Upper lobe of right lung (tissue), 1 donor: ENCODE measurements at regions not wholly inside any gene's neighbourhood (a gene's known extent, or its start where the extent isn't known, plus 50 kb on each side); places are given as distances from the start of the nearest gene placed in this dataset.

Experiments
- ATAC-seq: fragments of 200-7000 bp; cut with Tn5 transposase; one replicate; pipeline ENCODE4 v1.9.1; 2020; ENCODE audit warnings: mild to moderate bottlenecking, moderate library complexity
- DNase-seq: peaks from one replicate; pipeline ENCODE4 v3.0.0-alpha.2; 2020
- H3K27ac ChIP-seq: fragments of 200-600 bp; one replicate; pipeline ENCODE4 v1.8.0; 2022
- H3K27me3 ChIP-seq: fragments of 200-600 bp; one replicate; pipeline ENCODE4 v1.8.0; 2022; ENCODE audit warnings: mild to moderate bottlenecking
- H3K36me3 ChIP-seq: fragments of 200-600 bp; one replicate; pipeline ENCODE4 v1.8.0; 2022
- H3K4me1 ChIP-seq: fragments of 200-600 bp; one replicate; pipeline ENCODE4 v1.8.0; 2022
- H3K4me3 ChIP-seq: fragments of 200-600 bp; one replicate; pipeline ENCODE4 v1.8.0; 2022; ENCODE audit warnings: mild to moderate bottlenecking
- H3K9me3 ChIP-seq: fragments of 200-600 bp; one replicate; pipeline ENCODE4 v1.8.0; 2022
- CTCF ChIP-seq: fragments of 200-600 bp; IDR thresholded peaks from one replicate; pipeline ENCODE4 v1.8.0; 2022; ENCODE audit warnings: antibody characterized with exemption
- intact Hi-C: fragments of 100-400 bp; cut with DNase I; formaldehyde crosslinking; loops from one replicate; pipeline ENCODE4 v1.11.0; 2022
- donor health status: DM: no; HTN: yes; CAD: no; lungs with severe emphysema.

DNA sequence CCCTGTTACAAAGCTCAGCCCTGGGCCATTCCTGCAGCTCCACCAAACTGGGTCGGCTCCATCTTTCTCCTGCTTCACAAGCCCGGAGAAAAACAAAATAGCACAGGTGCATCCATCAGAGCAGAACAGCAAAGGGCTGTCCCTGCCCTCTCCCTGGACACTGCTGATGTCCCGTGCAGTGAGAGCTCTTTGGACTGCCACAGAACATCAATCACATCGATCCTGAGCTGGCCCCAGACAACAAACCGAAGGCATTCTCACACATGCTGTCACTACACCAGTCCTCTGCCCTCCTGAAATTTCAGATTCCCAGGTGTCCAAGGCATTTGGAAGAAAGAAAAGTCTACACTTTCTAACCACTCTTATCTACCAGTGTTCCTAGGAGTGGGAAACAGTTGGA is 427.1 kb upstream of the ZMIZ1 start:
- Histone ChIP-seq H3K27ac (no peak overlapping the region), H3K4me1 (peaks cover 4% of the 10 kb centered on the region), H3K9me3 (no peaks in the 10 kb centered on the region), H3K36me3 (no peaks in the 10 kb centered on the region), H3K4me3 (no peak overlapping the region), H3K27me3 (no peaks in the 10 kb centered on the region)
- no peak for TF ChIP-seq CTCF
- DNase-seq (no peak), ATAC-seq (no peak)
- intact Hi-C loops = no loop called here

- no peak overlapping the region for H3K4me3 ChIP-seq
- DNase-seq (no peak), ATAC-seq (no peak)
- no peaks in the 10 kb centered on the region for H3K27me3 ChIP-seq
- TF ChIP-seq CTCF = no peak
- H3K36me3 ChIP-seq = no peaks in the 10 kb centered on the region
- no peak overlapping the region for H3K27ac ChIP-seq
- peaks cover 4% of the 10 kb centered on the region for H3K4me1 ChIP-seq
- no peaks in the 10 kb centered on the region for H3K9me3 ChIP-seq
- intact Hi-C loops = no loop called here
Measured at GRCh38 chr10:78642269-78642816, 426.4 kb upstream of the ZMIZ1 start.

DNA sequence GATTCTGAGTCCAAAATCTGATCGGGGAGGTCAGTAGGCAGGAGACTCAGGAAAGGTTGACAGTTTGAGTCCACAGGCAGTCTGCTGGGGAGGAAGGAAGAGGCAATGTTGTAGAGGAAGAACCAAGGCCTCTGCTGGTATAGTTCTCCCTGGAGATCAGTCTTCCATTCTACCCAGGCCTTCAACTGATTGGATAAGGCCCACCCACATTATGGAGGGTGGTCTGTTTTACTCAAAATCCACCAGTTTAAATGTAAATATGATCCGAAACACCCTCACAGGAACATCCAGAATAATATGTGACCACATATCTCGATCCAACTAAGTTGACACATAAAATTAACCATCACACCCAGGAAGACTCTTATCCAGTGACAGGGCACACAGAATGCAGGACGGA is 425.3 kb upstream of the ZMIZ1 start:
- no peak for TF ChIP-seq CTCF
- no peak overlapping the region for H3K27ac ChIP-seq
- ATAC-seq (no peak), DNase-seq (no peak)
- peaks cover 4% of the 10 kb centered on the region for H3K4me1 ChIP-seq
- H3K27me3 ChIP-seq = no peaks in the 10 kb centered on the region
- intact Hi-C loops = no loop called here
- H3K36me3 ChIP-seq = no peaks in the 10 kb centered on the region
- no peaks in the 10 kb centered on the region for H3K9me3 ChIP-seq
- H3K4me3 ChIP-seq = no peak overlapping the region

GRCh38 chr10:78644550-78644949 is 424.2 kb upstream of the ZMIZ1 start:
- Histone ChIP-seq H3K4me3 (no peak overlapping the region), H3K27ac (no peak overlapping the region), H3K27me3 (no peaks in the 10 kb centered on the region), H3K9me3 (no peaks in the 10 kb centered on the region), H3K4me1 (peaks cover 4% of the 10 kb centered on the region), H3K36me3 (no peaks in the 10 kb centered on the region)
- intact Hi-C loops = no loop called here
- ATAC-seq = no peak
- TF ChIP-seq CTCF = no peak
- no peak for DNase-seq

DNA sequence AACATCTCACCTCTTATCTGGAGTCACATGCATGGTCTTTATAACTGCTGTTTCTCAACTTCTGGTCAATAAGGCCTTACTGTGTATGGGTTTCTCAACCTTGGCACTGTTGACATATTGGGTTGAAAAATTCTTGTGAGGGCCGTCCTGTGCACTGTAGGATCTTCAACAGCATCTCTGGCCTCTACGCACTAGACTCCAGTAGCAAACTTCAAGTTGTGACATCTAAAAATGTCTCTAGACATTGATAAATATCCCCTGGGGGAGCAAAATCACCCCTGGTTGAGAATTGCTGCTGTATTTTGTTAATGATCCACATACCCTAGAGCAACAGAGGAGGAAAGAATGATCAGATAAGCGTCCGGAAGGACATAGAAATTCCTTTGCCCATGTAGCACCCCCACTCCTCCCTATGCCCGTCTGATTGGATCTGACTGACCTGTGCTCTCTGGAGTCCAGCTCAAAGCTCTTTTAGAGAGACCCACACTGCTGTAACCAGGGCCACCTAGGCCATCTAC is 423.5 kb upstream of the ZMIZ1 start:
- intact Hi-C loops = no loop called here
- TF ChIP-seq CTCF = no peak
- peaks cover 4% of the 10 kb centered on the region for H3K4me1 ChIP-seq
- H3K27ac ChIP-seq = no peak overlapping the region
- DNase-seq (no peak), ATAC-seq (no peak)
- no peaks in the 10 kb centered on the region for H3K27me3 ChIP-seq
- H3K4me3 ChIP-seq = no peak overlapping the region
- H3K36me3 ChIP-seq = no peaks in the 10 kb centered on the region
- no peaks in the 10 kb centered on the region for H3K9me3 ChIP-seq

DNA sequence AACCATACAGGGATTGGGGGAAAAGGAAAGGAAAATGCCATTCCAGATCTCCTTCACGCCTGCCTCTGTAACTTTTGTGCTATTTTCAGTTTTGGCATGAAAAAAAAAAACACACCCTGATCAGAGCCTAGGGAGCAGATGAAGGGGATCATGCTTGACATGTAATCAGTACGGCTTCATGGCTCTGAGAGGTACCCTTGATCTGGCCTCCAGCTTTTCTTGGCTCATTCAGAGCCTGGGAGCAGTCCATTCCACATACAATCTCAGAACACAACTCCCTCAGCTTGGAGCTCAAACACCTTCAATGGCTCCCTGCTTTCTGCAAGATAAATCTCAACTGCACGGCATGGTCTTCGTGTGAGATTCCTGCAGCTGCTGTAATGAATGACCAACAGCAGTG is 422.8 kb upstream of the ZMIZ1 start:
- Histone ChIP-seq H3K4me3 (no peak overlapping the region), H3K9me3 (no peaks in the 10 kb centered on the region), H3K27me3 (no peaks in the 10 kb centered on the region), H3K36me3 (no peaks in the 10 kb centered on the region), H3K4me1 (peaks cover 3% of the 10 kb centered on the region), H3K27ac (no peak overlapping the region)
- DNase-seq (no peak), ATAC-seq (no peak)
- no peak for TF ChIP-seq CTCF
- intact Hi-C loops = no loop called here
